KBM-7 (cell line): ENCODE measurements at regions not wholly inside any gene's neighbourhood (a gene's known extent, or its start where the extent isn't known, plus 50 kb on each side); places are given as distances from the start of the nearest gene placed in this dataset.

ENCODE experiments used
- DNase-seq: peaks from one replicate; pipeline ENCODE4 v3.0.0-alpha.2; 2015
- in situ Hi-C: fragments of 300-500 bp; cut with MboI; formaldehyde crosslinking; loops from 2 replicates; pipeline ENCODE4 v1.14.3; 2020; ENCODE audit warnings: low sequenced_read_pairs, low pct_unique_long_range_greater_than_20kb, mixed read lengths

DNA sequence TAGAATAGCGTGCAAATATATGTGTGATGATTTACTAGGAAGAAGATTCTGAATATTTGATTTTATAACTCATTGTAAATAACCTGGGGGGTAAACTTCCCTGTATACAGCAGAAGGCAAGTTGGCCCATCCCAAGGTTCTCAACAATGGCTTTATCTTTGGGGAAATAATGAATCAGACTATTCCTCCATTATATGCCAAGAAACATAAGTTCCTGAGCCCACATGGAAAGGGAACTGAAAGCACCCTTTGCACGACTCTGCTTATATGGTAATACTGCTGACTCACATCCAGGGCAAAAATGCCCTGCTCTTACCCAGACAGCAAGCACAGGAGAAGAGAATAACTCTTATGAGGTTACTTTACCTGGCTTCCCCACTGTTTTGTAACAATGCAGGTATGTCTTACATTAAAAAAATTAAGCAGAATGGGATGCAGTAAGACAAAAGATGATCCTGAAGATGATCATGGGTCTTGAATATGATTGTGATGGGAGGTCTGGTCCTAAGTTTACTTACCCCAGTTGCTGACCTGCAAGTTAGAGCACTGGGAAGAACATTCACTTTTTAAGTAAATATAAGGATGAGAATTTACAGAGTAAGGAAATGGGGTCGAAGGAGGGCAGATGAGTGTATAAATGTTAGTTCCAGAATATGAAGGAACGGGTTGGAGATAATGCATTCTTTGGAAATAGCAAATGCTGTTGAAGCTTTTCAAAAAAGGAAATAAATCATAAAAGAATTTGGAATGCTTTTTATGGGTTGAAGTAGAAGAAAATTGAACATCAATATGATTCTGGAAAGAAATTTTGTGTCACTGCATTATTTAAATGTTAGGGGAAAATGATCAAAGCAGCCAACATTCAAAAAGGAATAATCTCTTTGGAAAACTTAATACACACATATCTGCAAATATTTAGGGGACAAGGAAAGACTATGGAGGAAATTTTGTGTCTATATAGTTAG, 428.4 kb upstream of the MPDZ start:
- in situ Hi-C loops, result no loop called here
- no peak for DNase-seq

GRCh38 chr9:13705918-13706317, 426.4 kb upstream of the MPDZ start:
- in situ Hi-C loops, result no loop called here
- no peak for DNase-seq

- in situ Hi-C loops, result no loop called here
Observed at GRCh38 chr9:13705373-13705772, 425.9 kb upstream of the MPDZ start.

DNA sequence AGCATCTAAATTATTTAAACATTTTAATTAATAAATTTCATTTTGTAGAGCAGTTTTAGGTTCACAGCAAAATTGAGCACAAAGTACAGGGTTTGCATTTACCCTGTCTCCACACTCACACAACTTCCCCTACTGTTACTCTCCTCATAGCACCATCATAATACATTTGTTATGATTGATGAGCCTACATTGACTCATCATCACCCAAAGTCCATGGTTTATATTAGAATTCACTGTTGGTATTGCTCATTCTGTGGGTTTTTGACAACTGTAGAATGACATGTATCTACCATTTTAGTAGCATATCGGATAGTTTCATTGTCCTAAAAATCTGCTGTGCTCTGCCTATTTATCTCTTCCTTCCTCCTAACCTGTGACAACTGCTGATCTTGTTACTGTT, 411.1 kb upstream of the MPDZ start:
- no peak for DNase-seq
- in situ Hi-C loops, result no loop called here

More at GRCh38 chr9:13705373-13705772, 425.9 kb upstream of the MPDZ start:
- DNase-seq, result no peak

DNA sequence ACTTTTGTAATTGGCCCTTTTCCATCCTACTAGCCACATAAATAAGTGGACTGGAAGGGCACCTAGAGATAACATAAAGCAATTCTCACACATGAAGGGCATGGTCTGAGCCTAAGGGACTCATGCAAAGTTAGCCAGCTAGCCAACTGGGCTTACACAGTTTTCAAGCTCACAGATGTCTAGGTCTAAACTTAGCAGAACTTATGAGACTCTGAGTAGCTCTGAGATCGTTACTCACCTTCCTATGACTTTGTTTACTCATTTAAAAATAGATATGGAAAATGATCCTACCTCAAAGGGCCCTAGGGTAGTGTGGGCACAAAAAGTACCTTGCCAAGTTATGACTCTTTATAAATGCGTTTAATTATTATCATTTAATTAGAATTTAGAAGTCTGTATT, 410.4 kb upstream of the MPDZ start:
- no peak for DNase-seq
- in situ Hi-C loops, result no loop called here

GRCh38 chr9:13688990-13689600, 409.6 kb upstream of the MPDZ start:
- DNase-seq, result no peak
- in situ Hi-C loops, result no loop called here

GRCh38 chr9:13688223-13688989, 408.9 kb upstream of the MPDZ start:
- in situ Hi-C loops, result no loop called here
- DNase-seq, result no peak

GRCh38 chr9:13684656-13685055, 405.2 kb upstream of the MPDZ start:
- DNase-seq, result no peak
- in situ Hi-C loops, result no loop called here

DNA sequence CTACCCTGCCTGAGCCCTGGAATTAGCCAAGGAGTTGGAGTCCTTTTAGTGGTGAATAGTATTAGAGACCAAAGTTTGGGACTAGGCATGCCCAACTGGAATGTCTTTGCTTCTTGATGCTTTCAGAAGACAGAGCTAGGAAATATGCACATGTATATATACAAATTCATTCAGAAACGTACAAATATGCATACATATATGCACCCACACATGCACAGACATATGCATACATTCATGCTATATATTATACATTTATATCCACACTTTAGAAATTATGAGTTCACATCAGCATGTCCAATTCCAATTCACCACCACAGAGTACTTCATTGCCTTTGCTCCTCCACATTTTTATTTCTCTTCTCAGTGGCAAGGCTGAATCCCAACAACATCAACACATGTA, 398.3 kb upstream of the MPDZ start:
- in situ Hi-C loops, result no loop called here
- DNase-seq, result no peak

DNA sequence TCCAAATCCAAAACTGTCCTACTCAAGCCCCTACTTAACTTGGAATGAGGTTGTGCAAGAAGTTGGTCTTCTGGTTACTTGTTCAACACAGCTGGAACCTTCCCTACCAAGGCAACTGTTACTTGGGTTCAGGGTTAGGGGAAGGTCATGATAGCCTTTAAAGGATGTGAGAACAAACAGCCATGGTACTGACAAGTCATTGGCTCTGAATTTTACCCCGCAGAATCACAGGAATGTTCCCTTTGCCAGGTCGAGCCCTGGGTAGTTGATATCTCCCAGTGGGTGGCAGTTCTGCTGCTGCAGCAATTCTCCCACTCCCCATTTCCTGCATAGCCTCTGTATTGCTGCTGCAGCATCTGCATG, 396.1 kb upstream of the MPDZ start:
- in situ Hi-C loops, result no loop called here
- DNase-seq, result no peak

DNA sequence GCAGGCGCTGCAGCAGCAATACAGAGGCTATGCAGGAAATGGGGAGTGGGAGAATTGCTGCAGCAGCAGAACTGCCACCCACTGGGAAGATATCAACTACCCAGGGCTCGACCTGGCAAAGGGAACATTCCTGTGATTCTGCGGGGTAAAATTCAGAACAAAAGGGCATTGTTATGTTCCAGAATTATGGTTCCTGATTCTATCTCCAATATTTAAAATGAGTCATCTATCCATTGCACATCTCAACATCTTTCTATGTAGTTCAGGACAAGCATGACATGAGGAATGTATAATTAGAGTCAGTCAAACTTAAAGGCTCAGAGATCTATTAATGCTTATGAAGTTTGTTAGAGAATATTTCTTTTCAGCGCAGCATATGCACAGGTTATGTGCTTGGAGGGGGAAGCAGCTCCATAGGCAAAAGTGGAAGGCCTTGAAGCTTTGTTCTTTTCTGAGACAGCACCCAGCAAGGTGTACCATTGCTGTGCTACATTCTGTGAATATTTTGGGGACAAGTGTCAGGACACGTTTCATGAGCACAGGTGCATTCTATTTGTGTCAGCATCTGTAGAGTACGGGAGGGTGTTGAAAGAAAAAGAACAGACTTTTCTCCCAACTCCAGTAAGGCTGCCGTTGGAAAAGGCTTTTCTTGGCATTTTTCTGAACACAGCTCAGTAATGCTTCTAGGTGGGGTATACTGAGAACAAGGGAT, 395.6 kb upstream of the MPDZ start:
- no peak for DNase-seq
- in situ Hi-C loops, result no loop called here

- in situ Hi-C loops, result no loop called here
Observed at GRCh38 chr9:13673348-13673747, 393.9 kb upstream of the MPDZ start.

GRCh38 chr9:13665418-13666066, 386.1 kb upstream of the MPDZ start:
- DNase-seq, result peak; percentile 16
- in situ Hi-C loops, result no loop called here

More at GRCh38 chr9:13673348-13673747, 393.9 kb upstream of the MPDZ start:
- DNase-seq, result no peak

DNA sequence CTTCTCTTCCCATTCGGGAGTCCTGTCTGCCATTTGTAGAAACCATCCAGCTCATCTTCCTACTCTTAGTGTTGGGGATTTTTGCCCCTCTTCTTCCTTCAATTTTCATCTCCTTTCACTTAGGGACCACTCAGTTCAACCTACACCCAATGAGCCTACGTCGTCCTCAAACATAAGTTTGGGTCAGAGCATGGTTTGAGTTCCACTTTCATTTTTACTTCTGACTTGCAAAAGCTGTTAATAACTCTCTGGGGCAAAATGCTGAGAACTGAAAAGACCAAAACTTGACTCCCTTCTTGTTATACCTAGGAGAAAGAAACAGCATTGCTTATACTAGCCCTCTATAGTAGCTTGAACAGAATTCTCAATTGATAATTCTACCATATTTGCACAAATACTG, 381.5 kb upstream of the MPDZ start:
- DNase-seq, result no peak
- in situ Hi-C loops, result no loop called here

DNA sequence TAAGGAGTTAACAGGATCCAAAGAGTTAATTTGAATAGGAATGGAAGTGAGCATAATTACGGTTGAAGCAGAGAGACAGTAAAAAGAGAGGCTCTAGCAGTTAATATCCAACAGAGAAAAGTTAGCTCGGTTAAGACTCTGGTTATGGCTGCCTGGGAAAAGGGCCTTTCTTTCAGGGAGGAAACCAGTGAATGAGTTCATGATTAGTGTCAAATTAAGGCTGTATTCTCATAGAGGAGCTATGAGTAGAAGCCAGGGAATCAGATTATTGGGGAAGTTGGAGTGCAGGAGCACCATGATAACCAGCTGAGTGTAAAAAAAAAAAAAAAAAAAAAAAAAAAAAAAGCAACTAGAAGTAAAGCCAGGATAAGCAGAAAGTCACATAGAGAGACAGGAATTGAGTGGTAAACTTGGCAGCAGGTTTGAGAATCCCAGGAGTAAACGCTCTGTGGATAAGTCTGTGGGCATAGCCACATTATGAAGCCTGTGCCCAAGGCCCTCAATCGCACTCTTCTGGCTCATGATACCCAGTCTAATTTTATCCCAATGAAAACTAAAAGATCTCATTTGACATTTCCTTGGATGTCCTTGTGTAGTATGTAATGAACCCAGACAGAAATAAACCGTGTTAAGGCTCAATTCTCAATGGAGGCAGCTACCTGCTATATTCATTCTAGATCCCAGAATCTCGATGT, 372.6 kb upstream of the MPDZ start:
- no peak for DNase-seq
- in situ Hi-C loops, result no loop called here

GRCh38 chr9:13651526-13651925, 372.0 kb upstream of the MPDZ start:
- no peak for DNase-seq
- in situ Hi-C loops, result no loop called here

GRCh38 chr9:13648676-13649075, 369.2 kb upstream of the MPDZ start:
- in situ Hi-C loops, result no loop called here
- DNase-seq, result no peak

DNA sequence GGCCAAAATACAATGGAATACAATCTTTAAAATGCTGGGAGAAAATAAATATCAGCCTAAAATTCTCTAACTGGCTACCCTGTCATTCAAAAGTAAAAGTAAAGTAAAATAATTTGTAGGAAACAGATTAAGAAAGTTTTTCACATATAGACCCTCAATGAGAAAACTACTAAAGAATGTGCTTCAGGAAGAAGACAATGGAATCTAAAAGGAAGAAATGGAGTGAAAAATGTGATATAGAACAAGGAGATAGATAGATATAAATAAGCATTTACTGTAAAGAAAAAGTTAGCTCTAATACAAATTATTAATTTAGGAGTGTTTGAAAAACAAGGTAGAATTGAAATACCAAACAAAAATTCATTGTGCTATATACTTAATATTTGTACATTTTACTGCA, 368.6 kb upstream of the MPDZ start:
- in situ Hi-C loops, result no loop called here

More for the DNA sequence above, 368.6 kb upstream of the MPDZ start:
- no peak for DNase-seq
